Caco-2 (cell line): ENCODE measurements at regions not wholly inside any gene's neighbourhood (a gene's known extent, or its start where the extent isn't known, plus 50 kb on each side); places are given as distances from the start of the nearest gene placed in this dataset.

Source experiments
- BruUV-seq: library from RNA; stranded (reverse); fragments of 400-500 nt; replicated peaks from 2 replicates; lab custom pipeline; 2021; lab: Mats Ljungman, UMichigan
- CTCF ChIA-PET: fragments of 300-600 bp; sonication (Branson Sonifier 250); formaldehyde crosslinking; loops from one replicate; lab custom pipeline; 2022; ENCODE audit warnings: antibody characterized with exemption; lab: Charles Lee
- POLR2A ChIA-PET: fragments of 300-600 bp; sonication (Branson Sonifier 250); formaldehyde crosslinking; loops from one replicate; lab custom pipeline; 2022; ENCODE audit warnings: antibody characterized with exemption; lab: Charles Lee
- DNase-seq, 2 experiments: peaks; one replicate each; pipeline versions ENCODE4 v3.0.0 to v3.0.0-alpha.2; 2020 to 2022
- H3K27me3 ChIP-seq: replicated peaks from 2 replicates; pipeline ENCODE4 v1.6.0; 2011; ENCODE audit warnings: low read length; ENCODE audit not compliant: control insufficient read depth, insufficient read depth
- H3K36me3 ChIP-seq: 2 replicates; pipeline ENCODE4 v1.5.1; 2011; ENCODE audit warnings: low read length; ENCODE audit not compliant: control insufficient read depth, insufficient read depth
- H3K4me1 ChIP-seq: fragments of 250-450 bp; sonication (Bioruptor Pico); 2 replicates; pipeline ENCODE4 v1.5.1; 2020; ENCODE audit warnings: mild to moderate bottlenecking
- H3K4me3 ChIP-seq: 2 replicates; pipeline ENCODE4 v1.5.1; 2011; ENCODE audit warnings: low read depth, mild to moderate bottlenecking, control low read depth, low read length
- H3K9me3 ChIP-seq: fragments of 250-450 bp; sonication (Bioruptor Pico); 2 replicates; pipeline ENCODE4 v1.5.1; 2020; ENCODE audit warnings: mild to moderate bottlenecking, moderate library complexity
- H3K27ac Mint-ChIP-seq: one replicate; pipeline ENCODE4 v1.8.0; 2022; ENCODE audit warnings: mixed read lengths; ENCODE audit not compliant: unreplicated experiment
- H3K27me3 Mint-ChIP-seq: one replicate; pipeline ENCODE4 v1.8.0; 2022; ENCODE audit warnings: mixed read lengths; ENCODE audit not compliant: insufficient read depth, unreplicated experiment
- H3K36me3 Mint-ChIP-seq: one replicate; pipeline ENCODE4 v1.8.0; 2022; ENCODE audit warnings: mild to moderate bottlenecking, mixed read lengths; ENCODE audit not compliant: insufficient read depth, unreplicated experiment
- H3K4me1 Mint-ChIP-seq: one replicate; pipeline ENCODE4 v1.8.0; 2022; ENCODE audit warnings: low read depth, mixed read lengths; ENCODE audit not compliant: unreplicated experiment
- H3K4me3 Mint-ChIP-seq: one replicate; pipeline ENCODE4 v1.8.0; 2022; ENCODE audit warnings: mild to moderate bottlenecking, moderate library complexity, mixed read lengths; ENCODE audit not compliant: unreplicated experiment
- H3K9me3 Mint-ChIP-seq: one replicate; pipeline ENCODE4 v1.8.0; 2022; ENCODE audit warnings: mixed read lengths; ENCODE audit not compliant: unreplicated experiment
- intact Hi-C: fragments of 100-400 bp; cut with micrococcal nuclease; formaldehyde crosslinking; loops from one replicate; pipeline ENCODE4 v1.10.0; 2022; ENCODE audit not compliant: unreplicated experiment
- TF ChIP-seq, protein P1 (sequence below), 2 experiments: fragments of 200-600 bp in 1 of 2; IDR thresholded peaks; 1 replicate in 1 of 2; 2 replicates in 1 of 2; pipeline versions ENCODE4 v1.5.1 to v1.8.0; 2011 to 2022; ENCODE audit warnings: antibody characterized with exemption in 1 of 2, control low read depth in 1 of 2, inconsistent platforms in 1 of 2, low read depth in 1 of 2, low read length in 1 of 2, mild to moderate bottlenecking in 1 of 2, moderate library complexity in 1 of 2; ENCODE audit not compliant: insufficient read depth in 1 of 2, severe bottlenecking in 1 of 2, unreplicated experiment in 1 of 2

GRCh38 chr12:41743835-41744234, 400.8 kb downstream of the GXYLT1 start:
- no peaks in the 10 kb centered on the region for H3K9me3 Mint-ChIP-seq
- no peaks in the 10 kb centered on the region for H3K4me1 Mint-ChIP-seq
- DNase-seq: no peak

GRCh38 chr12:41739066-41739465, 405.6 kb downstream of the GXYLT1 start:
- Mint-ChIP-seq H3K36me3 (no peaks in the 10 kb centered on the region), H3K27me3 (no peaks in the 10 kb centered on the region), H3K4me1 (no peaks in the 10 kb centered on the region), H3K27ac (no peak overlapping the region), H3K4me3 (no peak overlapping the region), H3K9me3 (no peaks in the 10 kb centered on the region)
- TF ChIP-seq, protein P1, sequence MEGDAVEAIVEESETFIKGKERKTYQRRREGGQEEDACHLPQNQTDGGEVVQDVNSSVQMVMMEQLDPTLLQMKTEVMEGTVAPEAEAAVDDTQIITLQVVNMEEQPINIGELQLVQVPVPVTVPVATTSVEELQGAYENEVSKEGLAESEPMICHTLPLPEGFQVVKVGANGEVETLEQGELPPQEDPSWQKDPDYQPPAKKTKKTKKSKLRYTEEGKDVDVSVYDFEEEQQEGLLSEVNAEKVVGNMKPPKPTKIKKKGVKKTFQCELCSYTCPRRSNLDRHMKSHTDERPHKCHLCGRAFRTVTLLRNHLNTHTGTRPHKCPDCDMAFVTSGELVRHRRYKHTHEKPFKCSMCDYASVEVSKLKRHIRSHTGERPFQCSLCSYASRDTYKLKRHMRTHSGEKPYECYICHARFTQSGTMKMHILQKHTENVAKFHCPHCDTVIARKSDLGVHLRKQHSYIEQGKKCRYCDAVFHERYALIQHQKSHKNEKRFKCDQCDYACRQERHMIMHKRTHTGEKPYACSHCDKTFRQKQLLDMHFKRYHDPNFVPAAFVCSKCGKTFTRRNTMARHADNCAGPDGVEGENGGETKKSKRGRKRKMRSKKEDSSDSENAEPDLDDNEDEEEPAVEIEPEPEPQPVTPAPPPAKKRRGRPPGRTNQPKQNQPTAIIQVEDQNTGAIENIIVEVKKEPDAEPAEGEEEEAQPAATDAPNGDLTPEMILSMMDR (IDR thresholded peaks at IDR 0.05; ENCODE audit: insufficient read depth in 1 of 2, low read depth in 1 of 2, low read length in 1 of 2, severe bottlenecking in 1 of 2, unreplicated experiment in 1 of 2): no peak
- intact Hi-C loops: no loop called here
- H3K9me3 ChIP-seq: no peaks in the 10 kb centered on the region
- H3K36me3 ChIP-seq: no peaks in the 10 kb centered on the region
- no TSS peak for BruUV-seq
- no peaks in the 10 kb centered on the region for H3K4me1 ChIP-seq
- no peaks in the 10 kb centered on the region for H3K27me3 ChIP-seq
- CTCF ChIA-PET: interaction anchor here (0.7 kb wide), 1 partner anchor 592 kb away, joined by 3 read pairs; no protein-coding TSS in a partner anchor
- DNase-seq: no peak
- POLR2A ChIA-PET: no interaction called here
- H3K4me3 ChIP-seq: no peak overlapping the region

More at GRCh38 chr12:41743835-41744234, 400.8 kb downstream of the GXYLT1 start:
- TF ChIP-seq, protein P1 (IDR thresholded peaks at IDR 0.05; ENCODE audit: insufficient read depth in 1 of 2, low read depth in 1 of 2, low read length in 1 of 2, severe bottlenecking in 1 of 2, unreplicated experiment in 1 of 2): no peak
- no peaks in the 10 kb centered on the region for H3K36me3 Mint-ChIP-seq
- Histone ChIP-seq H3K4me3 (no peak overlapping the region), H3K9me3 (no peaks in the 10 kb centered on the region), H3K36me3 (no peaks in the 10 kb centered on the region), H3K27me3 (no peaks in the 10 kb centered on the region), H3K4me1 (no peaks in the 10 kb centered on the region)
- no peak overlapping the region for H3K4me3 Mint-ChIP-seq
- H3K27me3 Mint-ChIP-seq: no peaks in the 10 kb centered on the region
- CTCF ChIA-PET: no interaction called here
- POLR2A ChIA-PET: no interaction called here
- BruUV-seq: no TSS peak
- intact Hi-C loops: no loop called here
- no peak overlapping the region for H3K27ac Mint-ChIP-seq

GRCh38 chr12:41737423-41737822, 407.3 kb downstream of the GXYLT1 start:
- H3K36me3 Mint-ChIP-seq: no peaks in the 10 kb centered on the region
- intact Hi-C loops: no loop called here
- Histone ChIP-seq H3K27me3 (no peaks in the 10 kb centered on the region), H3K4me3 (no peak overlapping the region), H3K4me1 (no peaks in the 10 kb centered on the region), H3K9me3 (no peaks in the 10 kb centered on the region), H3K36me3 (no peaks in the 10 kb centered on the region)
- H3K4me1 Mint-ChIP-seq: no peaks in the 10 kb centered on the region
- no peak for DNase-seq
- no peaks in the 10 kb centered on the region for H3K9me3 Mint-ChIP-seq
- POLR2A ChIA-PET: no interaction called here
- no TSS peak for BruUV-seq
- CTCF ChIA-PET: no interaction called here
- H3K27me3 Mint-ChIP-seq: no peaks in the 10 kb centered on the region
- TF ChIP-seq, protein P1 (IDR thresholded peaks at IDR 0.05; ENCODE audit: insufficient read depth in 1 of 2, low read depth in 1 of 2, low read length in 1 of 2, severe bottlenecking in 1 of 2, unreplicated experiment in 1 of 2): no peak
- H3K4me3 Mint-ChIP-seq: no peak overlapping the region
- H3K27ac Mint-ChIP-seq: no peak overlapping the region
